NCI-H1092 treated with DMSO at 0.1 percent for 48 hours (cell line): ENCODE measurements at regions not wholly inside any gene's neighbourhood (a gene's known extent, or its start where the extent isn't known, plus 50 kb on each side); places are given as distances from the start of the nearest gene placed in this dataset.

Experiments
- DNase-seq: peaks from one replicate; lab custom pipeline; 2025; lab: John Stamatoyannopoulos, UW

GRCh38 chr4:123939621-123940020, 543.0 kb downstream of the SPRY1 start:
- DNase-seq: no peak

GRCh38 chr4:123940604-123941003, 544.0 kb downstream of the SPRY1 start:
- DNase-seq: no peak

- DNase-seq: no peak
Observed at GRCh38 chr4:123941306-123941705, 544.7 kb downstream of the SPRY1 start.

- no peak for DNase-seq
Observed at GRCh38 chr4:123943976-123944375, 547.4 kb downstream of the SPRY1 start.

GRCh38 chr4:123945301-123945700, 548.7 kb downstream of the SPRY1 start:
- no peak for DNase-seq

GRCh38 chr4:123950530-123950929, 553.9 kb downstream of the SPRY1 start:
- no peak for DNase-seq

- no peak for DNase-seq
Observed at GRCh38 chr4:123952530-123953274, 556.1 kb downstream of the SPRY1 start.

GRCh38 chr4:123953566-123953965, 557.0 kb downstream of the SPRY1 start:
- no peak for DNase-seq

GRCh38 chr4:123954220-123954619, 557.6 kb downstream of the SPRY1 start:
- DNase-seq: no peak

- DNase-seq: no peak
Observed at GRCh38 chr4:123955167-123955800, 558.7 kb downstream of the SPRY1 start.

GRCh38 chr4:123956204-123956603, 559.6 kb downstream of the SPRY1 start:
- DNase-seq: no peak

GRCh38 chr4:123966990-123967769, 570.6 kb downstream of the SPRY1 start:
- DNase-seq: no peak

- no peak for DNase-seq
Observed at GRCh38 chr4:123972031-123972430, 575.4 kb downstream of the SPRY1 start.

- DNase-seq: no peak
Observed at GRCh38 chr4:123974386-123975149, 578.0 kb downstream of the SPRY1 start.

- peak; percentile 23 for DNase-seq
Observed at GRCh38 chr4:123976285-123976684, 579.7 kb downstream of the SPRY1 start.

GRCh38 chr4:123976819-123977218, 580.2 kb downstream of the SPRY1 start:
- DNase-seq: no peak

GRCh38 chr4:123977641-123978081, 581.1 kb downstream of the SPRY1 start:
- no peak for DNase-seq

- DNase-seq: no peak
Observed at GRCh38 chr4:123978637-123979036, 582.0 kb downstream of the SPRY1 start.

- DNase-seq: no peak
Observed at GRCh38 chr4:123980736-123981300, 584.2 kb downstream of the SPRY1 start.

GRCh38 chr4:123984886-123985285, 588.3 kb downstream of the SPRY1 start:
- DNase-seq: no peak

GRCh38 chr4:123986268-123986798, 589.7 kb downstream of the SPRY1 start:
- DNase-seq: no peak
